ENCODE measurements at regions not wholly inside any gene's neighbourhood (a gene's known extent, or its start where the extent isn't known, plus 50 kb on each side); places are given as distances from the start of the nearest gene placed in this dataset.

GRCh38 chr4:135357091-135357490 lies 1155.5 kb upstream of the PABPC4L start:
- TF ChIP-seq CTCF (IDR thresholded peaks at IDR 0.05) (no peak), POLR2A (IDR thresholded peaks at IDR 0.05; ENCODE audit: low read depth) (no peak), EP300 (IDR thresholded peaks at IDR 0.05) (no peak), POLR2AphosphoS5 (IDR thresholded peaks at IDR 0.05) (no peak)
- 67% methylated on average over 1 of the region's 1 CpG for WGBS
- no peaks in the 10 kb centered on the region for H3K4me1 ChIP-seq
- no peaks in the 10 kb centered on the region for H3K36me3 ChIP-seq
- H3K9me3 ChIP-seq, result no peaks in the 10 kb centered on the region
- no peak overlapping the region for H3K4me3 ChIP-seq
- intact Hi-C loops (cut with DNase I), result no loop called here
- no peak for DNase-seq (ENCODE audit: extremely low spot score)
- no peak overlapping the region for H3K27ac ChIP-seq (replicated peaks in 1 of 4)
- no peaks in the 10 kb centered on the region for H3K27me3 ChIP-seq

DNA sequence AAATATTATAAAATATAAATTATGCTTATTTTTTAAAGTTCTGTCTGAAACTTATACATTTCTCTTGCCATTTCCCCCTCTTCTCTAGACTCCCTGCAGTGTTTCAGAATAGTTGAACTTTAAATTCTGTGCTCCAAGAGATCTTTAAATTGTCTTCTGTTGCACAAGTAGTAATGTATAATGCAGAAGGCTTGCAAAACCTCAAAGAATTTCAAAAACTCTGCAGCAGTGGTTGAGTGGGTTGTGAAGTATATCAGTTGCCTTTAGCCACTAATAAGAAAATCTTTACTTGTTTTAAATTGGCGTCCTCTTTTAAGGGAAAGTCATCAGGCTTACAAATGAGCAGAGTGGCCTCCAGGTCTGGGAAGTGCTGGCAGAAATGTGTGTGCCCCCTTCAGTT lies 1153.3 kb upstream of the PABPC4L start:
- no peak overlapping the region for H3K27ac ChIP-seq (replicated peaks in 1 of 4)
- H3K4me1 ChIP-seq, result no peaks in the 10 kb centered on the region
- intact Hi-C loops (cut with DNase I), result no loop called here
- H3K9me3 ChIP-seq, result no peaks in the 10 kb centered on the region
- H3K27me3 ChIP-seq, result no peaks in the 10 kb centered on the region
- no peak for DNase-seq (ENCODE audit: extremely low spot score)
- no peaks in the 10 kb centered on the region for H3K36me3 ChIP-seq
- TF ChIP-seq POLR2AphosphoS5 (IDR thresholded peaks at IDR 0.05) (no peak), POLR2A (IDR thresholded peaks at IDR 0.05; ENCODE audit: low read depth) (no peak), CTCF (IDR thresholded peaks at IDR 0.05) (no peak), EP300 (IDR thresholded peaks at IDR 0.05) (no peak)
- no peak overlapping the region for H3K4me3 ChIP-seq
- WGBS, result 87% methylated on average over 1 of the region's 1 CpG

GRCh38 chr4:135353008-135353407 lies 1151.4 kb upstream of the PABPC4L start:
- no peak for DNase-seq (ENCODE audit: extremely low spot score)
- 83% methylated on average over 3 of the region's 3 CpGs for WGBS
- no peak overlapping the region for H3K4me3 ChIP-seq
- H3K9me3 ChIP-seq, result no peaks in the 10 kb centered on the region
- intact Hi-C loops (cut with DNase I), result no loop called here
- no peaks in the 10 kb centered on the region for H3K4me1 ChIP-seq
- no peaks in the 10 kb centered on the region for H3K36me3 ChIP-seq
- H3K27ac ChIP-seq (replicated peaks in 1 of 4), result no peak overlapping the region
- H3K27me3 ChIP-seq, result no peaks in the 10 kb centered on the region
- TF ChIP-seq CTCF (IDR thresholded peaks at IDR 0.05), result no peak
- no peak for TF ChIP-seq POLR2A (IDR thresholded peaks at IDR 0.05; ENCODE audit: low read depth)
- no peak for TF ChIP-seq POLR2AphosphoS5 (IDR thresholded peaks at IDR 0.05)
- no peak for TF ChIP-seq EP300 (IDR thresholded peaks at IDR 0.05)

- no peak overlapping the region for H3K27ac ChIP-seq (replicated peaks in 1 of 4)
- TF ChIP-seq POLR2AphosphoS5 (IDR thresholded peaks at IDR 0.05), result no peak
- TF ChIP-seq CTCF (IDR thresholded peaks at IDR 0.05), result no peak
- TF ChIP-seq EP300 (IDR thresholded peaks at IDR 0.05), result no peak
- TF ChIP-seq POLR2A (IDR thresholded peaks at IDR 0.05; ENCODE audit: low read depth), result no peak
- no peak overlapping the region for H3K4me3 ChIP-seq
- no peaks in the 10 kb centered on the region for H3K27me3 ChIP-seq
- intact Hi-C loops (cut with DNase I), result no loop called here
- no peaks in the 10 kb centered on the region for H3K4me1 ChIP-seq
- 81% methylated on average over 2 of the region's 2 CpGs for whole genome bisulfite sequencing
- no peaks in the 10 kb centered on the region for H3K9me3 ChIP-seq
- H3K36me3 ChIP-seq, result no peaks in the 10 kb centered on the region
- no peak for DNase-seq (ENCODE audit: extremely low spot score)
Measured at GRCh38 chr4:135344492-135344891, 1142.9 kb upstream of the PABPC4L start.

GRCh38 chr4:135338181-135338580 lies 1136.6 kb upstream of the PABPC4L start:
- Histone ChIP-seq H3K9me3 (no peaks in the 10 kb centered on the region), H3K4me3 (no peak overlapping the region), H3K27ac (replicated peaks in 1 of 4) (no peak overlapping the region), H3K27me3 (no peaks in the 10 kb centered on the region), H3K4me1 (no peaks in the 10 kb centered on the region), H3K36me3 (no peaks in the 10 kb centered on the region)
- intact Hi-C loops (cut with DNase I), result no loop called here
- TF ChIP-seq POLR2A (IDR thresholded peaks at IDR 0.05; ENCODE audit: low read depth), result no peak
- no peak for TF ChIP-seq EP300 (IDR thresholded peaks at IDR 0.05)
- no peak for TF ChIP-seq POLR2AphosphoS5 (IDR thresholded peaks at IDR 0.05)
- no peak for TF ChIP-seq CTCF (IDR thresholded peaks at IDR 0.05)
- no peak for DNase-seq (ENCODE audit: extremely low spot score)
